D721Med (cell line): ENCODE measurements at regions not wholly inside any gene's neighbourhood (a gene's known extent, or its start where the extent isn't known, plus 50 kb on each side); places are given as distances from the start of the nearest gene placed in this dataset.
"Not testable (repeated sequence)": the region's sequence is repeated elsewhere in the genome, so short reads cannot be mapped to it uniquely, and the experiment has no call there.

ENCODE experiments used
- DNase-seq: peaks from one replicate; pipeline ENCODE4 v3.0.0; 2011; ENCODE audit warnings: low spot score; ENCODE audit not compliant: insufficient read length
- FAIRE-seq: peaks from 2 replicates; lab custom pipeline; 2011; peaks lifted over from hg19 to GRCh38; lab: Jason Lieb, UNC
- TF ChIP-seq, protein P1 (sequence below): IDR thresholded peaks from 2 replicates; pipeline ENCODE4 v1.5.1; 2012; ENCODE audit warnings: mild to moderate bottlenecking, control low read depth; ENCODE audit not compliant: insufficient read depth; ENCODE audit errors: missing control alignments

DNA sequence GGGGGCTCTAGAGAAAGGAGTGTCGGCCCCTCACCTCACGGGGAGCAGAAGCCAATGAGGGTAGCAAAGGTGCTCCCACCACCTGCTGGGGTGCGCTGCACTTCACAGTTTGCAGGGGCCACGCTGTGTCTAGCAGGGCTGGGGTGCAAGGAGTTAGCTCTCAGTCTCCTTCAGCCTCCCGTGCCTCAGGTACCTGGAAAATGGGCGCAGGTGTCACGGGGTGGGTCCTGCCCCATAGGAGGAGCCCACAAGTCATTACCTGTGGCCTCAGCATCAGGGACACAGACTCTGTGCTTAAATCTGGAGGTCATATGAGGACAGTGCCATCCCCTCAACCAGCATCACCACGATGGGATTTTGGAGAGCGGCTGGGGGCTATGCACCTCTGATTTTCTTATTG lies 326.7 kb downstream of the ADGRD1 start:
- TF ChIP-seq, protein P1, sequence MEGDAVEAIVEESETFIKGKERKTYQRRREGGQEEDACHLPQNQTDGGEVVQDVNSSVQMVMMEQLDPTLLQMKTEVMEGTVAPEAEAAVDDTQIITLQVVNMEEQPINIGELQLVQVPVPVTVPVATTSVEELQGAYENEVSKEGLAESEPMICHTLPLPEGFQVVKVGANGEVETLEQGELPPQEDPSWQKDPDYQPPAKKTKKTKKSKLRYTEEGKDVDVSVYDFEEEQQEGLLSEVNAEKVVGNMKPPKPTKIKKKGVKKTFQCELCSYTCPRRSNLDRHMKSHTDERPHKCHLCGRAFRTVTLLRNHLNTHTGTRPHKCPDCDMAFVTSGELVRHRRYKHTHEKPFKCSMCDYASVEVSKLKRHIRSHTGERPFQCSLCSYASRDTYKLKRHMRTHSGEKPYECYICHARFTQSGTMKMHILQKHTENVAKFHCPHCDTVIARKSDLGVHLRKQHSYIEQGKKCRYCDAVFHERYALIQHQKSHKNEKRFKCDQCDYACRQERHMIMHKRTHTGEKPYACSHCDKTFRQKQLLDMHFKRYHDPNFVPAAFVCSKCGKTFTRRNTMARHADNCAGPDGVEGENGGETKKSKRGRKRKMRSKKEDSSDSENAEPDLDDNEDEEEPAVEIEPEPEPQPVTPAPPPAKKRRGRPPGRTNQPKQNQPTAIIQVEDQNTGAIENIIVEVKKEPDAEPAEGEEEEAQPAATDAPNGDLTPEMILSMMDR, result no peak
- DNase-seq (no peak), FAIRE-seq (no peak)

DNA sequence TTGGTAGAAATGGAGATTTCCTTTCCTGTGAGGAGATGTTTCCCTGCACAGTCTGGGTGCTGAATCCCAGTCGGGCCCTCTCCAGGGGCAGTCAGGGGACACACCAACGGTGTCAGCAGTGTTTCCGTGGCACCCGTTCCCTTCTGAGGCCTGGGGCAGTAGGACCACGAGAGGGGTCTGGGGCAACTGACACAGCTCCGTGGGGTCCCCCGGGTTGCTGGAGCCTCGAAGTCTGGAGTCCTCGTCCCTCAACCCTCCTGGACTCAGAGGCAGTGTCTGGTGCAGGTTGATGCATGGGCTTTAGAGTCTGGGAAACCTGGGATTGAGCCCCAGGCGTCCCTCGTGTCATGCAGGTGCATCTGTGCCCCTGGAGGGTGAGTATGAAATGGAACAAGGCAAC lies 327.3 kb downstream of the ADGRD1 start:
- DNase-seq, result no peak
- FAIRE-seq, result no peak
- TF ChIP-seq, protein P1, result no peak

DNA sequence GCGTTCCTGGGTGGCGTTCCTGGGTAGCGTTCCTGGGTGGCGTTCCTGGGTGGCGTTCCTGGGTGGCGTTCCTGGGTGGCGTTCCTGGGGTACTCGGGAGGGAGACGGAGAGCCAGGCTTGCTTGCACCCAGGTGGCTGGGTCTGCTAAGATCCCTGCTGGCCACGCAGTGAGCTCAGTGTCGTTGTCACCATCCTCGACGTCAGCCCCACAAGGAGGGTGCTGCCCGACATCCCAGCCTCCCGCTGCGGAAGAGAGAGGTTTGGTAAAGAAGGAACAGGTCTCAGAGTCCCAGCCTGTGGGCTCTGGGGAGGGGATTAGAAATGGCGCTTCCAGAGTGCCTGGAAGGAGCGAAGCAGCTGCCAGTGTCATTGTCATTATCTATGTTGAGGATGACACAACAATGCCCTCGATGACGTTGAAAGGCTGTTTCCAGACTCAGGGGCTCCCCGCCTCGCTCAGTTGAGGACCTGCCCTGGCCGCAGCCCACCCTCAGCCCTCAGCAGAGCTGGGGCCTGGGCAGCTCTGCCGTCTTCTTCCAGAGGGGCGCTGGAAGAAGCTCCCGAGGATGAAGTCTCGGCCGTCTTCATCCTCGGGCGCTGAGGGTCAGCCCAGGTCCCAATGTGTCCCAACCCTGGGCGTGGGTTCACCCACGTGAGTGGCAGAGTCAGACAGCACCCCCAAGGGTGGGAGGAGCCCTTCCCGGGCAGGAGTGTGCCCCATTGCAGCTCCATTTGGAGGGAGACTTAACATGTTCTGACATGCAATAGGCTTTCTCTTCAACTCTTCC lies 328.8 kb downstream of the ADGRD1 start:
- DNase-seq (no peak), FAIRE-seq (no peak)
- TF ChIP-seq, protein P1, result no peak

DNA sequence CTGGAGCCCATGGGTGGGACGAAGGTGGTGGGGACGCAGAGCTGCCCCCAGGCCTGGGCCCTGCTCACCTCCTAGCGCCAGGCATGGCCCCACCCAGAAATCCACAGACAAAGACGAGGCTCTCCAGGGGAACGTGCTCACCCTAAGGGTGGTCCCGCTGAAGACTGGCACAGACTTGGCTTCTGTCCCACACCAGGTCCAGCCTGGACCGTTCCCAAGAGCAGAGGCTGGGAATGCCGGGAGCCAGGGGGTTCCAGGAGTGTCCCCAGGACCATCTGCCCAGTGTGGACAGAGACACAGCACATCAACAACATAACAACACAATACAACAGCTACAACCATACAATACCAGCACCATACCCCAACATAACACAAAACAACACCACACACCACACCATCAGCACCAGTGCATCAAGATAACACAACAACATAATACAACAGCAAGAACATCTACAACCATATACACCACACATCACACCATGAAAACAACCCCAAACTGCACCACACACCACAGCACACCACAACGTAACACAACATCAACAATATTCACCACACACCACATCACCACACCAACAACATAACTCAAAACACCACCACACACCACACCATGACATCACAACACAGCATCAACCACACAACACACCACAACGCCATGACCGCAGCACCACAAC lies 329.6 kb downstream of the ADGRD1 start:
- FAIRE-seq, result no peak
- TF ChIP-seq, protein P1, result no peak
- DNase-seq, result no peak

DNA sequence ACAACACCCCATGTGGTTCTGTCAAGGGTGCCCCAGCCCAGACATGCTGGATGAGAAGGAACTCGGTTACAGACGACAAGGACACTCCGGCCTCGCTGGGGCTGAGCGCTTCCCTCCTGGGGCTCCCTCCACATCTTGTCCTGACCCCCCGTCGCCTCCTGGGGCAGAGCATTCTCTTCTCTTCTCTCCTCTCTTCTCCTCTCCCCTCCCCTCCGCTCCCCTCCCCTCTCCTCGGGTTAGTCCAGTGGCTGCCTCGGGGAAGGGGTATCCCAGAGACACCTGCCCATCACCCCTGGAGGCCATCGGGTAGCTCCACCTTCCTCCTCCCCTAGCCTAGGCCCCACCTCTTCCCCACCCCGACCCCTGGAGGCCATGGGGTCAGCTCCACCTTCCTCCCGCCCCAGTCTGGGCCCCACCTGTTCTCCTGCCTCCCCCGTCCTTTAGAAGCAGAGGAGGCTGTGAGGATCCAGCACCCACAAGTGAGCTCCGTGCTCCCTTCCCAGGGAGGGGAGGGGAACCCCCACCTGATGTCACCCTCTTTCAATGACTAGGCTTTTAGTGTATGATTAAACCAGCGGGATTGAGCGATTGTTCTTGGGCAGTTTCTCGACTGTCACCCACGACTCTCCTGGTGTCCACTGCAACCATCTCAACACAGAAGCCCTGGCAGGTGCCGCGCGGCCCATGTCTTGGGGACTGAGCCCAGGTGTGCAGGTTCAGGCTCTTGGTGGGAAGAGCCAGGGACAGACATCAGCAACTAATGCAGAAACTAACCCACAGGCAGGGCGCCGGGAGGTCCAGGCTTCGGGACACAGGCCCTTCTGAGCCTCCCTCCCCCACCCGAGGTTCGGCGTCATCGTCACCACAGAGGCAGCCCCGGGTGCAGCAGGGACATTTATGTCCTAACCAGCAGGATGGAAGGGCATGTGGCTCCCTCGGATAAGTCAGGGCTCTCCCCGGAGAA lies 330.4 kb downstream of the ADGRD1 start:
- FAIRE-seq, result not testable (repeated sequence)

DNA sequence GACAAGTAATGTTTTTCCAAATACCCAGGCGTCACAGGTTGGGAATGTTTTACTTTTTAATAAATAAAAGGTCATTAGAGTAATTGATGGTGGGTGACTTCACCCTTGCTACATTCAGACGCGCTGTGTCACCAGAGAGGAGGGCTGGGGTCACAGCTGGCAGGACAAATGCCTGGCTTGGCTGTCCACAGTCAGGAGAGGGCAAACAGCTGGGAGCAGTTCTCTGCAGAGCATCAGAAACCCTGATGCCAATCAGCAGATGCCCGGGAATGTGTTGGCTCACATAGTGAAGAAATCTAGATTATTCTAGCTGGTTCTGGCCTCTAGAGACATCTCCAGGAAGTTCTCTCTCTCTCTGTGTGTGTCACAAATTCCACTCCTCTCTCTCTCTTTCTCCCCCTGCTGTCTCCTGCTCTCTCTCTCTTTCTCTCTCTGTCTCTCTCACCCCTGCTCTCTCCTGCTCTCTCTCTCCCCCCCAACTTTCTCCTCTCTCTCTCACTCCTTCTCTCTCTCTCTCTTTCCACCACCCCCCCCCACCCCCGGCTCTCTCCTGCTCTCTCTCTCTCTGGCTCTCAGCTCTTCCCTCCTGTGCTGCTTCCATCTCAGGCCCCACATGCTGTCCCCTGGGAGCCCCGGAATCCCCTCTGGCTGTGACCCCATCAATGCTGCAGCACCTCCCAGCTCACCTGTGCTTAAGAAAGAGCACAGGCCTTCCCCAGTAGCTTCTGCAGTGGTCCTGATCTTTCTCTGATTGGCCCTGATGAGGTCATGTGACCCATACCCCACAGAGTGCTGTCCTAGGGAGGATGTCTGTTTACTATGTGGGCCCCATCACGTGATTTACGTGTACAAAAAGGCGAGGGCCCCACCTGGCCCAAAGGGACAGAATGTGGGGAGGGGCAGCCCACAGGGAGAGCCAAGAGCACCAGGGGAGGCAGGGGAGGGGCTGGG lies 331.5 kb downstream of the ADGRD1 start:
- FAIRE-seq, DNase-seq: not testable (repeated sequence)

More for the DNA sequence above, 330.4 kb downstream of the ADGRD1 start:
- DNase-seq, result not testable (repeated sequence)

DNA sequence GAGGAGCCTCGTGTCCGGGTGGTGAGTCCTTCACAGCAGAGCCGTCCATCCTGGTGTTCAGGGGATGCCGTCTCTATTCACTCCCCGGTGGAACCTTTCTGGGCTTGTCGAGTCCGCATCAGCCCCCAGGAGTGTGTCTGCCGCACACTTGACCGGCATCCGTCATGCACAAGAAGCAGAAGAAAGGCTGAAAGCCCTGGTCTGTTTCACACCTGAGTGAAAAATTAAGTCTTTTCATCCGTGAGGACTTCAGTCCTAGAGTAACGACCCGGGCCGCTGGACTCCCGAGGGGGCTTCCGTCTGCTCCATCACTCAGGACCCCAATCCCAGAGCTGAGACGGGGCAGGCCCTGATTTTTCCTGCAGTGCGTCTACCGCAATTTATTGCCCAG lies 332.2 kb downstream of the ADGRD1 start:
- FAIRE-seq, DNase-seq: not testable (repeated sequence)

DNA sequence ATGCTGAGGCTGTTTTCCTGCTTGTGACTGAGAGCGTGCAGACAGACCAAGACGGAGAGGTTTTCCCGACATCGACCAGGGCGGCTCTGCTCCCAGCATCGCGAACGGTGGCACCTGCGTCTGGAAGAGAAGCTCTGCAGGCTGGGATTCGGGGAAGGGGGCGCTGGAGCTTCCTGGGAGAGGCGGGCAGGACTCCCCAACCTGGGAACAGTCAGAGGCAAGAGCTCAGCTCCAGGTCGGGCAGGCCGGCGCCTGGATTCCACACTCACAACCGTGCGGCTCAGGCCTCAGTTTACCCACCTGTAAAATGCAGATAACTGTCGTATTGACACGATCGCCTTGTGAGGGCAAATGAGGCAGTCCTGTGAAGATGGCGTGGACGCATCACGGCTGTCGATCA lies 332.6 kb downstream of the ADGRD1 start:
- DNase-seq, FAIRE-seq: not testable (repeated sequence)
